RWPE1 (cell line): ENCODE measurements at regions not wholly inside any gene's neighbourhood (a gene's known extent, or its start where the extent isn't known, plus 50 kb on each side); places are given as distances from the start of the nearest gene placed in this dataset.

Experiments
- CTCF ChIA-PET: fragments of 350-600 bp; sonication (Branson Sonifier 250); formaldehyde crosslinking; extraction: SDS; loops from one replicate; lab custom pipeline; 2021; lab: Yijun Ruan, JAX
- POLR2A ChIA-PET: fragments of 400-600 bp; formaldehyde crosslinking; extraction: SDS; loops from one replicate; lab custom pipeline; 2020; ENCODE audit warnings: antibody characterized with exemption; ENCODE audit not compliant: low non-redundant PET; lab: Yijun Ruan, JAX
- DNase-seq: peaks from one replicate; pipeline ENCODE4 v3.0.0; 2012; ENCODE audit warnings: low spot score
- H3K27ac ChIP-seq: fragments of 450-650 bp; 2 replicates; pipeline ENCODE4 v1.5.1; 2017
- CTCF ChIP-seq: fragments of 450-650 bp; conservative IDR thresholded peaks from 2 replicates; pipeline ENCODE4 v1.5.1; 2017; ENCODE audit warnings: low read depth, mild to moderate bottlenecking

DNA sequence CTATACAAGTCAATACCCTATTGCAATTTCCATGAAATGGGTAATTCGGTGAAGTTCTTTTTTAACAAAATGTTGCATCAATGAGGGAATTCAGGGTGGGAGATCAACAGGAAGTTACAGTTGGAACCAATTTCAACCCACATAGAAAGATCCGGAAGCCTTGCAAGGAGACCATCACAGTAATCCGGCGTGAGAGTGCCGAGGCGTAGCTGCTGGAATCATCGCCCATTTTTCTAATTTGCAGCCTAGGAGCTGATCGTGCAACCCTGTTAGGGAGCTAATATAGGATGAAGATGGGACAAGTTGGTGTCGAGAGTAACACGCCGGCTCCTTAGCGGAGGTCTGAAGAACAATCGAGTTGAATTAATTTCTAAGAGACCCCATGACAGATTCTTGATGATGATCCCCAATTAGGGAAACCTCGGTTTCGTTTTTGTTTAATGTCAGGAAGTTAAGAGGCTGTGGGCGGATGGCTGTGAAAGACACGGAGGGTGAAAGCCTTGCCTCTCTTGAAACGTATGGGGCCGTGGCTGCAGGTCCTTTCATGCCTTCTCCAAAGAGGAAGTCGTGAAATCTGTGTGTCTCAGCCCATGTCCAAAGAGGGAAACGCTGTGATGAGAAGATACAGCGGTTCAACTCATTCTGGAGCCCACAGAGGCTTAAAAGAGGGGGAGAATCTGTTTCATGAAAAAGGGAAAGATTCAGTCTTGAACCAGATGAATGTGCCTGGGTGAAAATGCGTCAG, 51.2 kb upstream of the CARD11 start:
- POLR2A ChIA-PET = no interaction called here
- no peak for DNase-seq

DNA sequence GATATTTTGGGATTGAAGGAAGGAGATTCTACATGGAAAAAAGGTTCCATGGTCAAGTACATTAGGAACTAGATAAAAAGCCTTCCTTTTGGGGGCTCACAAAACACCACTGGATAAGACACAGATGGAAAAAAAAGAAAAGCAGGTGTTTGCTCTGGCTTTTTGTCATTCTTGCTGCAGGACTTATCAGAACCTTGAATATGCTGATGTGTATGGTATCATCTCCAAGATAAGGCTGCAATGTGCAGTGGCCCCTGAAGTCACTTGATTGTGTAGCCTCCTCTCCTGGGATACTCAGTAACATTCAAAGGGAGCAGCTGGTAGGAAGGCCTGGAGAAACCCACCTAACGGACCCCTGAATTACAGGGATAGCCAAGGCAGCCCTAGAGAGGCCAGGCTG, 54.1 kb upstream of the CARD11 start:
- POLR2A ChIA-PET = no interaction called here
- no peak for DNase-seq
- H3K27ac ChIP-seq = no peak overlapping the region
- no peak for TF ChIP-seq CTCF
- CTCF ChIA-PET = no interaction called here

More for the DNA sequence above, 51.2 kb upstream of the CARD11 start:
- TF ChIP-seq CTCF = no peak
- CTCF ChIA-PET = no interaction called here
- H3K27ac ChIP-seq = no peak overlapping the region

DNA sequence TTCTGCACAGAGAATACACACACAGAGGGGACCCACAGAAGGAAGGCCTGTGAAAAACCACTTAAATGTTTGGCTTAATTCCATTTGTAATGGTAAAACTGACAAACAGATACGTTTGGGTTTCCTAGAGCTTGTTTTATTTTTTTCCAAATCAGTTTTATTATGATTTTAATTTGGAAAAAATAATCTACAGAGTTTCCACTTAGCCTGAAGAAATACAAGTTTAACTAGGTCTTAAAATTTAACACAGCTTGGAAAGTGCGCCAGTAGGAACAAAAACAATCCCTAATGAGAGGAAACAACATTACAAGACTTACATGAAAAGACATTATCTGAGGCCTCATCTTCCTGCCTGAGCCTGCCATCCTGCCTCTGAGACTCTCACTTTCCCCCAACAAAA, 58.5 kb upstream of the CARD11 start:
- CTCF ChIA-PET = interaction anchor here (0.6 kb wide), 1 partner anchor 35 kb away, joined by 5 read pairs; no protein-coding TSS in a partner anchor
- H3K27ac ChIP-seq = no peak overlapping the region
- POLR2A ChIA-PET = no interaction called here
- no peak for TF ChIP-seq CTCF
- DNase-seq = no peak

DNA sequence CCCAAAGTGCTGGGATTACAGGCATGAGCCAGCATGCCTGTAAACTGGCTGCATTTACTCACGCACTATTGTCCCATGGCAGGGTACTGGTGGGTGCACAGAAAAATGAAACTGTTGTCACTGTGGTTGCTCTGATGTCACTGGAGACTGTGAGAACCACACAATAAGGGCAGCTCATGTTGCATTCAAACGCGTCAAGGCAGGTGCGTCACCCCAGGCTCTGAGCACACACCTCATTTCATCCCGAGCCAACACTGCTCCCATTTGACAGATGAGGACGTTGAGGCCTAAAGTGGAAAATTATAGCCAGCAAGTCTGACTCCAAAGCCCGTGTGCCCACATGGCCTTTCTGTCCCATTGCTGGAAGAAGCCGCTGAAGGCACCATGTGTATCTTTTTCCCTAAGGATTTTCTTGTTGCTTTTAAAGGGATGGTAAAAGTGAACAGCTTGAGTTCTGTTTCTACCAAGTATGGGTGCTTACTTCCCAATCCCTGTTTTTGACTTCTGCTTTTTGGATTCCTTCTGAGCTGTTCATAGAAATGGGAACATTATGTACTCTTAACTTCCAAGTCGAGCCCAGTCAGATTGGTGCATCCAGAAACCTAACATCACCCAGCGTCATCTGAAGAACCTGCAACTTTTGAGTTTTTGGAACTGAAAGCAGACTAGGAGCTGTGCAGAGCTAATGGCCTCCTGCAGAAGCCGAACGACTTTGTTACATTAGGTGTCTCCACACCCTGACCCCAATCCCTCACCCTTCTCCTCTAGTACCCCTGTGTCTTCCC, 60.1 kb upstream of the CARD11 start:
- ChIA-PET CTCF (interaction anchor here (0.6 to 0.7 kb wide), 2 partner anchors 60 to 197 kb away, joined by 3 to 7 read pairs; partner anchors contain the start of gene SDK1), POLR2A (no interaction called here)

GRCh38 chr7:3105856-3106255, 62.2 kb upstream of the CARD11 start:
- CTCF ChIA-PET = no interaction called here
- POLR2A ChIA-PET = no interaction called here
- DNase-seq = no peak

More for the DNA sequence above, 60.1 kb upstream of the CARD11 start:
- no peak overlapping the region for H3K27ac ChIP-seq
- no peak for DNase-seq
- TF ChIP-seq CTCF = no peak

More at GRCh38 chr7:3105856-3106255, 62.2 kb upstream of the CARD11 start:
- H3K27ac ChIP-seq = no peak overlapping the region
- no peak for TF ChIP-seq CTCF
